Skeletal muscle cell (primary cell): ENCODE measurements at regions not wholly inside any gene's neighbourhood (a gene's known extent, or its start where the extent isn't known, plus 50 kb on each side); places are given as distances from the start of the nearest gene placed in this dataset.
A peak's percentile ranks its signal among the peaks of the same experiment; 100 is the strongest.

Experiments used
- DNase-seq: peaks from one replicate; pipeline ENCODE4 v3.0.0-alpha.2; 2010; ENCODE audit warnings: low read depth
- H3K4me3 ChIP-seq: 2 replicates; pipeline ENCODE4 v1.5.1; 2011; ENCODE audit warnings: low read depth, mild to moderate bottlenecking, control low read depth, low read length, moderate library complexity

GRCh38 chr14:55869397-55870049, 248.7 kb upstream of the PELI2 start:
- no peak overlapping the region for H3K4me3 ChIP-seq
- DNase-seq, result no peak

GRCh38 chr14:55873169-55873568, 245.0 kb upstream of the PELI2 start:
- no peak for DNase-seq

GRCh38 chr14:55874785-55875184, 243.4 kb upstream of the PELI2 start:
- DNase-seq, result no peak
- peak overlapping the region; percentile 29 for H3K4me3 ChIP-seq

More at GRCh38 chr14:55873169-55873568, 245.0 kb upstream of the PELI2 start:
- H3K4me3 ChIP-seq, result no peak overlapping the region

GRCh38 chr14:55877942-55878341, 240.3 kb upstream of the PELI2 start:
- H3K4me3 ChIP-seq, result no peak overlapping the region
- no peak for DNase-seq

GRCh38 chr14:55881577-55882241, 236.5 kb upstream of the PELI2 start:
- H3K4me3 ChIP-seq, result no peak overlapping the region
- no peak for DNase-seq

- no peak for DNase-seq
- H3K4me3 ChIP-seq, result no peak overlapping the region
These were observed 233.4 kb upstream of the PELI2 start for GRCh38 chr14:55884819-55885218.

- DNase-seq, result no peak
- H3K4me3 ChIP-seq, result no peak overlapping the region
These were observed 229.1 kb upstream of the PELI2 start for GRCh38 chr14:55889124-55889523.

- no peak for DNase-seq
- H3K4me3 ChIP-seq, result no peak overlapping the region
These were observed 226.5 kb upstream of the PELI2 start for GRCh38 chr14:55891692-55892091.

GRCh38 chr14:55892906-55893305, 225.3 kb upstream of the PELI2 start:
- H3K4me3 ChIP-seq, result no peak overlapping the region
- no peak for DNase-seq

- no peak for DNase-seq
- H3K4me3 ChIP-seq, result no peak overlapping the region
These were observed 224.5 kb upstream of the PELI2 start for GRCh38 chr14:55893705-55894104.

GRCh38 chr14:55897031-55897430, 221.2 kb upstream of the PELI2 start:
- DNase-seq, result no peak
- H3K4me3 ChIP-seq, result no peak overlapping the region

- H3K4me3 ChIP-seq, result no peak overlapping the region
- no peak for DNase-seq
These were observed 219.3 kb upstream of the PELI2 start for GRCh38 chr14:55898938-55899337.

GRCh38 chr14:55899531-55899930, 218.7 kb upstream of the PELI2 start:
- no peak overlapping the region for H3K4me3 ChIP-seq
- DNase-seq, result no peak

GRCh38 chr14:55900749-55901148, 217.5 kb upstream of the PELI2 start:
- DNase-seq, result no peak
- no peak overlapping the region for H3K4me3 ChIP-seq

GRCh38 chr14:55901291-55901690, 216.9 kb upstream of the PELI2 start:
- no peak overlapping the region for H3K4me3 ChIP-seq
- DNase-seq, result no peak

- no peak for DNase-seq
- no peak overlapping the region for H3K4me3 ChIP-seq
These were observed 216.0 kb upstream of the PELI2 start for GRCh38 chr14:55902241-55902640.

GRCh38 chr14:55904086-55904485, 214.1 kb upstream of the PELI2 start:
- DNase-seq, result no peak

GRCh38 chr14:55908106-55908505, 210.1 kb upstream of the PELI2 start:
- no peak overlapping the region for H3K4me3 ChIP-seq

More at GRCh38 chr14:55904086-55904485, 214.1 kb upstream of the PELI2 start:
- H3K4me3 ChIP-seq, result no peak overlapping the region

GRCh38 chr14:55909879-55910278, 208.3 kb upstream of the PELI2 start:
- DNase-seq, result no peak
- no peak overlapping the region for H3K4me3 ChIP-seq

More at GRCh38 chr14:55908106-55908505, 210.1 kb upstream of the PELI2 start:
- DNase-seq, result no peak

GRCh38 chr14:55910601-55911243, 207.5 kb upstream of the PELI2 start:
- H3K4me3 ChIP-seq, result no peak overlapping the region
- DNase-seq, result no peak

- H3K4me3 ChIP-seq, result no peak overlapping the region
- peak; percentile 77 for DNase-seq
These were observed 206.4 kb upstream of the PELI2 start for GRCh38 chr14:55911776-55912175.
